Nephron progenitor cell (in vitro differentiated cells): ENCODE measurements at regions not wholly inside any gene's neighbourhood (a gene's known extent, or its start where the extent isn't known, plus 50 kb on each side); places are given as distances from the start of the nearest gene placed in this dataset.

ENCODE experiments used
- DNase-seq: peaks from one replicate; pipeline ENCODE4 v3.0.0; 2021
- H3K27ac Mint-ChIP-seq: 2 replicates; pipeline ENCODE4 v1.8.0; 2021; ENCODE audit warnings: mild to moderate bottlenecking, moderate library complexity, mixed read lengths
- H3K27me3 Mint-ChIP-seq: 2 replicates; pipeline ENCODE4 v1.8.0; 2021; ENCODE audit warnings: mild to moderate bottlenecking, low read depth, mixed read lengths; ENCODE audit not compliant: poor library complexity
- H3K36me3 Mint-ChIP-seq: 2 replicates; pipeline ENCODE4 v1.8.0; 2021; ENCODE audit warnings: low read depth, mixed read lengths
- H3K4me1 Mint-ChIP-seq: 2 replicates; pipeline ENCODE4 v1.8.0; 2021; ENCODE audit warnings: mixed read lengths
- H3K4me3 Mint-ChIP-seq: 2 replicates; pipeline ENCODE4 v1.8.0; 2021; ENCODE audit warnings: mild to moderate bottlenecking, moderate library complexity, mixed read lengths
- H3K9me3 Mint-ChIP-seq: 2 replicates; pipeline ENCODE4 v1.8.0; 2021; ENCODE audit warnings: mild to moderate bottlenecking, moderate library complexity, mixed read lengths
- CTCF ChIP-seq: fragments of 200-600 bp; sonication (generic); IDR thresholded peaks from 2 replicates; pipeline ENCODE4 v1.5.0; 2021; ENCODE audit warnings: antibody characterized with exemption

- Mint-ChIP-seq H3K4me1 (no peaks in the 10 kb centered on the region), H3K9me3 (no peaks in the 10 kb centered on the region), H3K27me3 (peaks cover 4% of the 10 kb centered on the region), H3K4me3 (no peak overlapping the region), H3K27ac (no peak overlapping the region), H3K36me3 (no peaks in the 10 kb centered on the region)
- no peak for DNase-seq
- no peak for TF ChIP-seq CTCF
Measured at GRCh38 chr6:130314271-130314670, 51.5 kb upstream of the TMEM200A start.

GRCh38 chr6:130313206-130313605 is 52.6 kb upstream of the TMEM200A start:
- Mint-ChIP-seq H3K9me3 (no peaks in the 10 kb centered on the region), H3K4me1 (no peaks in the 10 kb centered on the region), H3K27ac (no peak overlapping the region), H3K27me3 (peaks cover 4% of the 10 kb centered on the region), H3K4me3 (no peak overlapping the region), H3K36me3 (no peaks in the 10 kb centered on the region)
- no peak for TF ChIP-seq CTCF
- no peak for DNase-seq

GRCh38 chr6:130309028-130309427 is 56.8 kb upstream of the TMEM200A start:
- Mint-ChIP-seq H3K9me3 (no peaks in the 10 kb centered on the region), H3K27me3 (peaks cover 4% of the 10 kb centered on the region), H3K4me1 (no peaks in the 10 kb centered on the region), H3K36me3 (no peaks in the 10 kb centered on the region), H3K27ac (no peak overlapping the region), H3K4me3 (no peak overlapping the region)
- no peak for DNase-seq
- no peak for TF ChIP-seq CTCF

GRCh38 chr6:130307752-130308361 is 58.0 kb upstream of the TMEM200A start:
- Mint-ChIP-seq H3K36me3 (no peaks in the 10 kb centered on the region), H3K27me3 (peaks cover 3% of the 10 kb centered on the region), H3K27ac (no peak overlapping the region), H3K4me3 (no peak overlapping the region), H3K9me3 (peaks cover 3% of the 10 kb centered on the region), H3K4me1 (no peaks in the 10 kb centered on the region)
- no peak for DNase-seq
- no peak for TF ChIP-seq CTCF

- TF ChIP-seq CTCF, result no peak
Measured at GRCh38 chr6:130306377-130306776, 59.4 kb upstream of the TMEM200A start.

GRCh38 chr6:130303431-130303830 is 62.4 kb upstream of the TMEM200A start:
- Mint-ChIP-seq H3K9me3 (peaks cover 10% of the 10 kb centered on the region), H3K36me3 (no peaks in the 10 kb centered on the region), H3K27me3 (no peaks in the 10 kb centered on the region), H3K4me1 (peaks cover 10% of the 10 kb centered on the region), H3K27ac (no peak overlapping the region), H3K4me3 (no peak overlapping the region)
- no peak for DNase-seq
- no peak for TF ChIP-seq CTCF

More at GRCh38 chr6:130306377-130306776, 59.4 kb upstream of the TMEM200A start:
- Mint-ChIP-seq H3K9me3 (peaks cover 4% of the 10 kb centered on the region), H3K27me3 (no peaks in the 10 kb centered on the region), H3K27ac (no peak overlapping the region), H3K36me3 (no peaks in the 10 kb centered on the region), H3K4me1 (no peaks in the 10 kb centered on the region), H3K4me3 (no peak overlapping the region)
- DNase-seq, result no peak
